Panc1 (cell line): ENCODE measurements at regions not wholly inside any gene's neighbourhood (a gene's known extent, or its start where the extent isn't known, plus 50 kb on each side); places are given as distances from the start of the nearest gene placed in this dataset.

Source experiments
- ATAC-seq: fragments of 200-7000 bp; cut with Tn5 transposase; 2 replicates; pipeline ENCODE4 v1.9.1; 2020; ENCODE audit warnings: mild to moderate bottlenecking, moderate library complexity
- BruUV-seq: library from RNA; stranded (reverse); fragments of 400-500 nt; replicated peaks from 2 replicates; lab custom pipeline; 2021; lab: Mats Ljungman, UMichigan
- CTCF ChIA-PET: fragments of 300-600 bp; sonication (Branson Sonifier 250); formaldehyde crosslinking; loops from one replicate; lab custom pipeline; 2022; ENCODE audit warnings: antibody characterized with exemption; lab: Charles Lee
- POLR2A ChIA-PET: fragments of 300-600 bp; sonication (Branson Sonifier 250); formaldehyde crosslinking; loops from one replicate; lab custom pipeline; 2022; ENCODE audit warnings: antibody characterized with exemption; lab: Charles Lee
- DNase-seq: peaks from one replicate; pipeline ENCODE4 v3.0.0-alpha.2; 2010; ENCODE audit warnings: low read depth, low spot score
- H3K27ac ChIP-seq: 2 replicates; pipeline ENCODE4 v1.5.1; 2011; ENCODE audit warnings: mild to moderate bottlenecking, low read length, inconsistent platforms
- H3K27me3 ChIP-seq: fragments of 200-500 bp; sonication (Bioruptor generic); 2 replicates; pipeline ENCODE4 v1.6.0; 2014; ENCODE audit warnings: low read length, inconsistent platforms; ENCODE audit not compliant: control insufficient read depth, insufficient read depth
- H3K36me3 ChIP-seq: fragments of 200-500 bp; sonication (Bioruptor generic); 2 replicates; pipeline ENCODE4 v1.5.1; 2014; ENCODE audit warnings: inconsistent platforms, mild to moderate bottlenecking, low read length, moderate library complexity; ENCODE audit not compliant: control insufficient read depth, insufficient read depth
- H3K4me1 ChIP-seq: 2 replicates; pipeline ENCODE4 v1.5.1; 2011; ENCODE audit warnings: inconsistent platforms, mild to moderate bottlenecking, low read length, moderate library complexity; ENCODE audit not compliant: control insufficient read depth, insufficient read depth
- H3K4me3 ChIP-seq, 2 experiments: 2 replicates each; pipeline ENCODE4 v1.5.1; 2011 to 2012; ENCODE audit warnings: low read depth in 2 of 2, low read length in 2 of 2, mild to moderate bottlenecking in 2 of 2, inconsistent platforms in 1 of 2, moderate library complexity in 1 of 2
- H3K9me3 ChIP-seq: fragments of 200-500 bp; sonication (Bioruptor generic); 2 replicates; pipeline ENCODE4 v1.5.1; 2014; ENCODE audit warnings: low read depth, mild to moderate bottlenecking, inconsistent platforms, low read length, moderate library complexity; ENCODE audit not compliant: control insufficient read depth, insufficient read depth
- POLR2AphosphoS5 ChIP-seq: IDR thresholded peaks from 2 replicates; pipeline ENCODE4 v1.6.1; 2012; ENCODE audit warnings: mild to moderate bottlenecking, low read depth, low read length, moderate library complexity
- SIN3A ChIP-seq: IDR thresholded peaks from 2 replicates; pipeline ENCODE4 v1.6.1; 2012; ENCODE audit warnings: low read depth, mild to moderate bottlenecking, low read length, moderate library complexity, borderline replicate concordance; ENCODE audit not compliant: insufficient read depth
- TCF7L2 ChIP-seq: IDR thresholded peaks from 2 replicates; pipeline ENCODE4 v1.6.1; 2011; ENCODE audit warnings: mild to moderate bottlenecking, low read depth, low read length, inconsistent platforms
- in situ Hi-C: cut with HindIII; loops from 2 replicates; pipeline ENCODE4 v1.10.0; 2016; ENCODE audit warnings: low sequenced_read_pairs, low pct_unique_long_range_greater_than_20kb
- intact Hi-C: fragments of 100-400 bp; cut with micrococcal nuclease; formaldehyde crosslinking; loops from one replicate; pipeline ENCODE4 v1.10.0; 2022; ENCODE audit not compliant: unreplicated experiment
- TF ChIP-seq, protein P1 (sequence below): fragments of 450-650 bp; IDR thresholded peaks from 2 replicates; pipeline ENCODE4 v1.5.1; 2017; ENCODE audit warnings: mild to moderate bottlenecking
- TF ChIP-seq, protein P2 (sequence below), 2 experiments: IDR thresholded peaks; 2 replicates each; pipeline ENCODE4 v1.6.1; 2011 to 2012; ENCODE audit warnings: low read depth in 2 of 2, control low read depth in 1 of 2, low read length in 1 of 2, mild to moderate bottlenecking in 1 of 2, moderate library complexity in 1 of 2; ENCODE audit not compliant: insufficient read depth in 1 of 2

DNA sequence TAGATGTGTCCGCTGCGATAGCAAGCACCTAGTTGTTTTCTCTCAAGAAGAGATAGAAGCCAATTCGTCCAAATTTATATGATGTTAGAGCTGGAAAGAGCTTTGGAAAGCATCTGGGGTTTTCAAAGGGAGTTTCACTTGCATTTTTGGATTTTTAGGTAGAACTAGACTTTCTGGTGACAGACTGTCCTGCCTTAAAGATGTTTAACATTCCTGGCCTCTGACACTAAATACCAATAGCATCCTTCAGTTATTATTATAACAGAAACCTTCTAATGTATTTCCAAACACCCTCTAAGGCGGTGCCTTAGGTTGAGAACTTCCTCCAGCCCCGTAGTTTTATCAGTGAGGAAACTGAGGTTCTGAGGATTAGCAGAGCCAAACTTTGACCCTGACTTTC is 305.3 kb downstream of the SATB1 start:
- DNase-seq (no peak), ATAC-seq (no peak)
- TF ChIP-seq, protein P1, sequence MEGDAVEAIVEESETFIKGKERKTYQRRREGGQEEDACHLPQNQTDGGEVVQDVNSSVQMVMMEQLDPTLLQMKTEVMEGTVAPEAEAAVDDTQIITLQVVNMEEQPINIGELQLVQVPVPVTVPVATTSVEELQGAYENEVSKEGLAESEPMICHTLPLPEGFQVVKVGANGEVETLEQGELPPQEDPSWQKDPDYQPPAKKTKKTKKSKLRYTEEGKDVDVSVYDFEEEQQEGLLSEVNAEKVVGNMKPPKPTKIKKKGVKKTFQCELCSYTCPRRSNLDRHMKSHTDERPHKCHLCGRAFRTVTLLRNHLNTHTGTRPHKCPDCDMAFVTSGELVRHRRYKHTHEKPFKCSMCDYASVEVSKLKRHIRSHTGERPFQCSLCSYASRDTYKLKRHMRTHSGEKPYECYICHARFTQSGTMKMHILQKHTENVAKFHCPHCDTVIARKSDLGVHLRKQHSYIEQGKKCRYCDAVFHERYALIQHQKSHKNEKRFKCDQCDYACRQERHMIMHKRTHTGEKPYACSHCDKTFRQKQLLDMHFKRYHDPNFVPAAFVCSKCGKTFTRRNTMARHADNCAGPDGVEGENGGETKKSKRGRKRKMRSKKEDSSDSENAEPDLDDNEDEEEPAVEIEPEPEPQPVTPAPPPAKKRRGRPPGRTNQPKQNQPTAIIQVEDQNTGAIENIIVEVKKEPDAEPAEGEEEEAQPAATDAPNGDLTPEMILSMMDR, result no peak
- TF ChIP-seq, protein P2, sequence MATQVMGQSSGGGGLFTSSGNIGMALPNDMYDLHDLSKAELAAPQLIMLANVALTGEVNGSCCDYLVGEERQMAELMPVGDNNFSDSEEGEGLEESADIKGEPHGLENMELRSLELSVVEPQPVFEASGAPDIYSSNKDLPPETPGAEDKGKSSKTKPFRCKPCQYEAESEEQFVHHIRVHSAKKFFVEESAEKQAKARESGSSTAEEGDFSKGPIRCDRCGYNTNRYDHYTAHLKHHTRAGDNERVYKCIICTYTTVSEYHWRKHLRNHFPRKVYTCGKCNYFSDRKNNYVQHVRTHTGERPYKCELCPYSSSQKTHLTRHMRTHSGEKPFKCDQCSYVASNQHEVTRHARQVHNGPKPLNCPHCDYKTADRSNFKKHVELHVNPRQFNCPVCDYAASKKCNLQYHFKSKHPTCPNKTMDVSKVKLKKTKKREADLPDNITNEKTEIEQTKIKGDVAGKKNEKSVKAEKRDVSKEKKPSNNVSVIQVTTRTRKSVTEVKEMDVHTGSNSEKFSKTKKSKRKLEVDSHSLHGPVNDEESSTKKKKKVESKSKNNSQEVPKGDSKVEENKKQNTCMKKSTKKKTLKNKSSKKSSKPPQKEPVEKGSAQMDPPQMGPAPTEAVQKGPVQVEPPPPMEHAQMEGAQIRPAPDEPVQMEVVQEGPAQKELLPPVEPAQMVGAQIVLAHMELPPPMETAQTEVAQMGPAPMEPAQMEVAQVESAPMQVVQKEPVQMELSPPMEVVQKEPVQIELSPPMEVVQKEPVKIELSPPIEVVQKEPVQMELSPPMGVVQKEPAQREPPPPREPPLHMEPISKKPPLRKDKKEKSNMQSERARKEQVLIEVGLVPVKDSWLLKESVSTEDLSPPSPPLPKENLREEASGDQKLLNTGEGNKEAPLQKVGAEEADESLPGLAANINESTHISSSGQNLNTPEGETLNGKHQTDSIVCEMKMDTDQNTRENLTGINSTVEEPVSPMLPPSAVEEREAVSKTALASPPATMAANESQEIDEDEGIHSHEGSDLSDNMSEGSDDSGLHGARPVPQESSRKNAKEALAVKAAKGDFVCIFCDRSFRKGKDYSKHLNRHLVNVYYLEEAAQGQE (IDR thresholded peaks at IDR 0.05; ENCODE audit: insufficient read depth in 1 of 2, low read depth in 2 of 2, low read length in 1 of 2), result no peak
- TF ChIP-seq TCF7L2 (no peak), POLR2AphosphoS5 (no peak), SIN3A (no peak)
- Histone ChIP-seq H3K36me3 (no peaks in the 10 kb centered on the region), H3K9me3 (no peaks in the 10 kb centered on the region), H3K4me1 (no peaks in the 10 kb centered on the region), H3K27ac (no peak overlapping the region), H3K4me3 (no peak overlapping the region), H3K27me3 (no peaks in the 10 kb centered on the region)
- in situ Hi-C loops, result no loop called here
- ChIA-PET POLR2A (no interaction called here), CTCF (no interaction called here)
- BruUV-seq, result no TSS peak
- intact Hi-C loops, result no loop called here

DNA sequence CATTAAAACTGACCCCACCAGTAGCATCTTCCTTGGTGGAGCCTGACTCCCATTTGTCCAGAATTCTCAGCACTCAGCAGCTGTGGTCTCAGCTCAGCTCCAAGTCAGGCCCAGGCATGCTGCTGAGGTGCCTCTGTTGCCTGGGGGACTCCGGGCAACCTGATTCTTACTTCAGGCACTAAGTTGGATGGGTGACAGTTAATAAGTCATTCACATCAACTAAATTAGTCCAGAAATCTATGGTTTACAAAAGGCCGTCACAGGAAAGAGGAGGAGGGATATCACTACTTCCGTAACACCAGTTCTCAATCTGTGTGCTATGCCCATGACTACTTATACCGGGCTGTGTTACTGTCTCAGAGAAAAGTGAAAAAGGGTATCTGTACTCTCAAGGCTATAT is 310.2 kb downstream of the SATB1 start:
- H3K27me3 ChIP-seq, result no peaks in the 10 kb centered on the region
- no peaks in the 10 kb centered on the region for H3K9me3 ChIP-seq
- intact Hi-C loops (no loop called here), in situ Hi-C loops (no loop called here)
- H3K27ac ChIP-seq, result no peak overlapping the region
- no peaks in the 10 kb centered on the region for H3K36me3 ChIP-seq
- no TSS peak for BruUV-seq
- no peak overlapping the region for H3K4me3 ChIP-seq
- POLR2A ChIA-PET, result no interaction called here
- TF ChIP-seq TCF7L2, result no peak
- CTCF ChIA-PET, result no interaction called here
- DNase-seq (no peak), ATAC-seq (no peak)
- H3K4me1 ChIP-seq, result no peaks in the 10 kb centered on the region

DNA sequence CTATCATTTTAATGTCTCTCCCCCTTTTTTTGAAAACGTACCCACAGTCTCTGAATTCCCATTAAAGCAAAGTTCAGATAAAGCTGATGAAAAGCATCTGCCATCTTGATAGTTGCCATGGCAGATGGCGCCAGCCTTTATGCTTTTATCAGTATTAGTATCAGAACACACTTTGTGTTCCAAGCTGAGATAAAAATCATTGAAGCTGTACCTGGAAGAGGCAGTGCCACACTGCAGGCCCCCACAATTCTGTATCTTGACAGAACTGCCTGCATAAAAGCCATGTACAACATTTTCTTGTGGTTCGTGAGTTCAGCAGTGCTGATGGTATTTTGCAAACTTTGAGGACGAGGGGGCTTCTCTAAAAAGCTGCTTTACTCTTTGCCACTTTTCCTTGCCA is 311.7 kb downstream of the SATB1 start:
- no peak for ATAC-seq
- Histone ChIP-seq H3K27me3 (no peaks in the 10 kb centered on the region), H3K4me3 (no peak overlapping the region), H3K36me3 (no peaks in the 10 kb centered on the region), H3K4me1 (no peaks in the 10 kb centered on the region), H3K27ac (no peak overlapping the region), H3K9me3 (no peaks in the 10 kb centered on the region)
- TF ChIP-seq, protein P1, result no peak
- ChIA-PET POLR2A (no interaction called here), CTCF (no interaction called here)
- in situ Hi-C loops, result no loop called here
- intact Hi-C loops, result no loop called here
- no peak for DNase-seq
- BruUV-seq, result no TSS peak
